HEK293 (cell line): ENCODE measurements at regions not wholly inside any gene's neighbourhood (a gene's known extent, or its start where the extent isn't known, plus 50 kb on each side); places are given as distances from the start of the nearest gene placed in this dataset.
A peak's percentile ranks its signal among the peaks of the same experiment; 100 is the strongest.

Source experiments
- CTCF ChIA-PET: fragments of 350-600 bp; formaldehyde crosslinking; extraction: SDS; loops from one replicate; lab custom pipeline; 2021; ENCODE audit warnings: antibody characterized with exemption; lab: Yijun Ruan, JAX
- POLR2A ChIA-PET: fragments of 300-600 bp; formaldehyde crosslinking; extraction: SDS; loops from one replicate; lab custom pipeline; 2020; ENCODE audit warnings: antibody characterized with exemption, inconsistent platforms; lab: Yijun Ruan, JAX
- H3K27ac ChIP-seq: fragments of 200-500 bp; sonication (Bioruptor generic); 2 replicates; pipeline ENCODE4 v1.5.1; 2014; ENCODE audit warnings: low read depth, low read length, control low read depth, inconsistent platforms; ENCODE audit errors: extremely low read depth
- H3K36me3 ChIP-seq, 2 experiments: fragments of 200-500 bp in 1 of 2; sonication (Bioruptor generic) in 1 of 2; 1 replicate in 1 of 2; 2 replicates in 1 of 2; pipeline ENCODE4 v1.5.1; 2014 to 2017; ENCODE audit warnings: inconsistent platforms in 2 of 2, low read length in 2 of 2; ENCODE audit not compliant: control insufficient read depth in 2 of 2, insufficient read depth in 1 of 2
- H3K4me1 ChIP-seq: fragments of 200-500 bp; sonication (Bioruptor generic); 2 replicates; pipeline ENCODE4 v1.5.1; 2014; ENCODE audit warnings: mild to moderate bottlenecking, low read length, inconsistent platforms; ENCODE audit not compliant: control insufficient read depth, insufficient read depth
- H3K4me3 ChIP-seq: 2 replicates; pipeline ENCODE4 v1.5.1; 2011; ENCODE audit warnings: low read depth, mild to moderate bottlenecking, control low read depth, low read length, moderate library complexity
- H3K9me3 ChIP-seq: fragments of 200-500 bp; sonication (Bioruptor generic); 2 replicates; pipeline ENCODE4 v1.5.1; 2014; ENCODE audit warnings: low read depth, low read length, inconsistent platforms; ENCODE audit not compliant: control insufficient read depth, insufficient read depth
- KLF8 ChIP-seq: fragments of 450-650 bp; formaldehyde crosslinking; IDR thresholded peaks from 2 replicates; pipeline ENCODE4 v1.5.1; 2016; ENCODE audit warnings: missing biosample characterization, missing genetic modification characterization
- RBAK ChIP-seq: fragments of 450-650 bp; formaldehyde crosslinking; IDR thresholded peaks from 2 replicates; pipeline ENCODE4 v1.5.1; 2016; ENCODE audit warnings: missing biosample characterization, missing genetic modification characterization
- ZBTB11 ChIP-seq: fragments of 450-650 bp; formaldehyde crosslinking; conservative IDR thresholded peaks from 2 replicates; pipeline ENCODE4 v1.5.1; 2016; ENCODE audit warnings: low read depth, missing biosample characterization, missing genetic modification characterization
- ZNF121 ChIP-seq: fragments of 450-650 bp; formaldehyde crosslinking; IDR thresholded peaks from 2 replicates; pipeline ENCODE4 v1.5.1; 2016; ENCODE audit warnings: missing biosample characterization, missing genetic modification characterization
- ZNF146 ChIP-seq: fragments of 450-650 bp; formaldehyde crosslinking; IDR thresholded peaks from 2 replicates; pipeline ENCODE4 v1.5.1; 2016; ENCODE audit warnings: missing biosample characterization, missing genetic modification characterization
- ZNF24 ChIP-seq: fragments of 450-650 bp; formaldehyde crosslinking; IDR thresholded peaks from 2 replicates; pipeline ENCODE4 v1.5.1; 2016; ENCODE audit warnings: missing biosample characterization, missing genetic modification characterization
- ZNF324 ChIP-seq: fragments of 450-650 bp; formaldehyde crosslinking; IDR thresholded peaks from 2 replicates; pipeline ENCODE4 v1.5.1; 2016; ENCODE audit warnings: missing biosample characterization, missing genetic modification characterization
- ZNF350 ChIP-seq: fragments of 450-650 bp; formaldehyde crosslinking; IDR thresholded peaks from 2 replicates; pipeline ENCODE4 v1.5.0; 2017; ENCODE audit warnings: missing biosample characterization, mild to moderate bottlenecking, missing genetic modification characterization
- ZNF423 ChIP-seq: fragments of 450-650 bp; formaldehyde crosslinking; IDR thresholded peaks from 2 replicates; pipeline ENCODE4 v1.5.1; 2016; ENCODE audit warnings: missing biosample characterization, missing genetic modification characterization
- ZNF558 ChIP-seq: fragments of 450-650 bp; formaldehyde crosslinking; IDR thresholded peaks from 2 replicates; pipeline ENCODE4 v1.5.1; 2016; ENCODE audit warnings: missing biosample characterization, missing genetic modification characterization
- ZNF571 ChIP-seq: fragments of 450-650 bp; formaldehyde crosslinking; IDR thresholded peaks from 2 replicates; pipeline ENCODE4 v1.5.0; 2017; ENCODE audit warnings: missing biosample characterization, missing genetic modification characterization
- ZNF639 ChIP-seq: fragments of 450-650 bp; formaldehyde crosslinking; IDR thresholded peaks from 2 replicates; pipeline ENCODE4 v1.5.1; 2016; ENCODE audit warnings: missing biosample characterization, missing genetic modification characterization
- ZNF654 ChIP-seq: fragments of 450-650 bp; formaldehyde crosslinking; IDR thresholded peaks from 2 replicates; pipeline ENCODE4 v1.5.1; 2016; ENCODE audit warnings: low read depth, missing biosample characterization, missing genetic modification characterization
- ZNF707 ChIP-seq: fragments of 450-650 bp; formaldehyde crosslinking; IDR thresholded peaks from 2 replicates; pipeline ENCODE4 v1.5.1; 2016; ENCODE audit warnings: missing biosample characterization, missing genetic modification characterization
- ZXDB ChIP-seq: fragments of 450-650 bp; formaldehyde crosslinking; IDR thresholded peaks from 2 replicates; pipeline ENCODE4 v1.5.1; 2016; ENCODE audit warnings: missing biosample characterization, missing genetic modification characterization
- TF ChIP-seq, protein P1 (sequence below): fragments of 450-650 bp; formaldehyde crosslinking; IDR thresholded peaks from 2 replicates; pipeline ENCODE4; 2016; ENCODE audit warnings: missing biosample characterization, missing genetic modification characterization
- TF ChIP-seq, protein P2 (sequence below): fragments of 450-650 bp; formaldehyde crosslinking; IDR thresholded peaks from 2 replicates; pipeline ENCODE4 v1.5.1; 2017; ENCODE audit warnings: missing biosample characterization, missing genetic modification characterization
- TF ChIP-seq, protein P3 (sequence below): fragments of 450-650 bp; formaldehyde crosslinking; IDR thresholded peaks from 2 replicates; pipeline ENCODE4 v1.5.1; 2016; ENCODE audit warnings: missing biosample characterization, missing genetic modification characterization

GRCh38 chr12:74111688-74112360 is 425.8 kb upstream of the ATXN7L3B start:
- Histone ChIP-seq H3K36me3 (no peaks in the 10 kb centered on the region), H3K4me3 (no peak overlapping the region), H3K27ac (no peak overlapping the region), H3K9me3 (no peaks in the 10 kb centered on the region), H3K4me1 (no peaks in the 10 kb centered on the region)
- peak; percentile 55 for TF ChIP-seq ZNF654 (tag by site-specific recombination)
- TF ChIP-seq ZNF121 (tag by site-specific recombination) = no peak
- CTCF ChIA-PET = interaction anchor here (0.6 to 1.0 kb wide), 5 partner anchors 118 to 537 kb away, joined by 3 to 7 read pairs (median 4); no protein-coding TSS in a partner anchor
- POLR2A ChIA-PET = no interaction called here

DNA sequence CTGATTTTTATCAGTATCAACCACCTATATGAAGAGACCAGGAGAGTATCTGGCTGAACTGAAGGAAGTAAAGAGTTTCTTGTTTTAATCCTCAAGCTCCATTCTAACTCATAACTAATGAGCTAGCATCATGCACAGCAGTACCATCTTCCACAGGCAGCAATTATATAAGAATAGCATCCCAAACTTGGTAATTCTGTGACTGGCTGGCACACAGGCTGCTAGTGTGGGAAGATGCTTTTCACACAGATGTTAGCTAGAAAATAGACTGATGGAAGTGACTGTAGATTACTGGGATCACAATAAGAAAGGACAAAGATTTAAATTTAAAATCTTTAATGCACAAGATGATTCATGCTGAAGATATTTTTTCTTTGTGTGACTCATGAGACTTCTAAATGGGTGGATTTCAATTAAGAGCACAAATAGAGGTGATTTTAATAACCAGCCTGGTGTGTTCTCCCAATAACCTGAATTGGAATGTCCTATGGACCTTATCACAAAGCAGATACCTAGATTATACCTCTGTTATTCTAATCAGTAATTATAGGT is 417.7 kb upstream of the ATXN7L3B start:
- ChIA-PET CTCF (no interaction called here), POLR2A (no interaction called here)
- H3K9me3 ChIP-seq = no peaks in the 10 kb centered on the region
- no peak for TF ChIP-seq ZNF571 (tag by site-specific recombination)
- TF ChIP-seq, protein P1, sequence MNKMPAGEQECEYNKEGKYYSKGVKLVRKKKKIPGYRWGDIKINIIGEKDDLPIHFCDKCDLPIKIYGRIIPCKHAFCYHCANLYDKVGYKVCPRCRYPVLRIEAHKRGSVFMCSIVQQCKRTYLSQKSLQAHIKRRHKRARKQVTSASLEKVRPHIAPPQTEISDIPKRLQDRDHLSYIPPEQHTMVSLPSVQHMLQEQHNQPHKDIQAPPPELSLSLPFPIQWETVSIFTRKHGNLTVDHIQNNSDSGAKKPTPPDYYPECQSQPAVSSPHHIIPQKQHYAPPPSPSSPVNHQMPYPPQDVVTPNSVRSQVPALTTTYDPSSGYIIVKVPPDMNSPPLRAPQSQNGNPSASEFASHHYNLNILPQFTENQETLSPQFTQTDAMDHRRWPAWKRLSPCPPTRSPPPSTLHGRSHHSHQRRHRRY (tag by site-specific recombination) = no peak
- no peak for TF ChIP-seq ZNF639 (tag by site-specific recombination)
- TF ChIP-seq, protein P2, sequence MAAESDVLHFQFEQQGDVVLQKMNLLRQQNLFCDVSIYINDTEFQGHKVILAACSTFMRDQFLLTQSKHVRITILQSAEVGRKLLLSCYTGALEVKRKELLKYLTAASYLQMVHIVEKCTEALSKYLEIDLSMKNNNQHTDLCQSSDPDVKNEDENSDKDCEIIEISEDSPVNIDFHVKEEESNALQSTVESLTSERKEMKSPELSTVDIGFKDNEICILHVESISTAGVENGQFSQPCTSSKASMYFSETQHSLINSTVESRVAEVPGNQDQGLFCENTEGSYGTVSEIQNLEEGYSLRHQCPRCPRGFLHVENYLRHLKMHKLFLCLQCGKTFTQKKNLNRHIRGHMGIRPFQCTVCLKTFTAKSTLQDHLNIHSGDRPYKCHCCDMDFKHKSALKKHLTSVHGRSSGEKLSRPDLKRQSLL (tag by site-specific recombination) = no peak
- no peak for TF ChIP-seq ZNF324 (tag by site-specific recombination)
- no peak for TF ChIP-seq ZNF707 (tag by site-specific recombination)
- no peak for TF ChIP-seq ZNF423 (tag by site-specific recombination)
- no peak for TF ChIP-seq ZNF146 (tag by site-specific recombination)
- TF ChIP-seq ZNF350 (tag by site-specific recombination) = no peak
- TF ChIP-seq ZNF24 (tag by site-specific recombination) = no peak
- no peak for TF ChIP-seq RBAK (tag by site-specific recombination)
- no peak for TF ChIP-seq ZNF654 (tag by site-specific recombination)
- no peak for TF ChIP-seq ZXDB (tag by site-specific recombination)
- TF ChIP-seq ZBTB11 (tag by site-specific recombination) = no peak
- TF ChIP-seq KLF8 (tag by site-specific recombination) = no peak
- no peak for TF ChIP-seq ZNF558 (tag by site-specific recombination)
- TF ChIP-seq, protein P3, sequence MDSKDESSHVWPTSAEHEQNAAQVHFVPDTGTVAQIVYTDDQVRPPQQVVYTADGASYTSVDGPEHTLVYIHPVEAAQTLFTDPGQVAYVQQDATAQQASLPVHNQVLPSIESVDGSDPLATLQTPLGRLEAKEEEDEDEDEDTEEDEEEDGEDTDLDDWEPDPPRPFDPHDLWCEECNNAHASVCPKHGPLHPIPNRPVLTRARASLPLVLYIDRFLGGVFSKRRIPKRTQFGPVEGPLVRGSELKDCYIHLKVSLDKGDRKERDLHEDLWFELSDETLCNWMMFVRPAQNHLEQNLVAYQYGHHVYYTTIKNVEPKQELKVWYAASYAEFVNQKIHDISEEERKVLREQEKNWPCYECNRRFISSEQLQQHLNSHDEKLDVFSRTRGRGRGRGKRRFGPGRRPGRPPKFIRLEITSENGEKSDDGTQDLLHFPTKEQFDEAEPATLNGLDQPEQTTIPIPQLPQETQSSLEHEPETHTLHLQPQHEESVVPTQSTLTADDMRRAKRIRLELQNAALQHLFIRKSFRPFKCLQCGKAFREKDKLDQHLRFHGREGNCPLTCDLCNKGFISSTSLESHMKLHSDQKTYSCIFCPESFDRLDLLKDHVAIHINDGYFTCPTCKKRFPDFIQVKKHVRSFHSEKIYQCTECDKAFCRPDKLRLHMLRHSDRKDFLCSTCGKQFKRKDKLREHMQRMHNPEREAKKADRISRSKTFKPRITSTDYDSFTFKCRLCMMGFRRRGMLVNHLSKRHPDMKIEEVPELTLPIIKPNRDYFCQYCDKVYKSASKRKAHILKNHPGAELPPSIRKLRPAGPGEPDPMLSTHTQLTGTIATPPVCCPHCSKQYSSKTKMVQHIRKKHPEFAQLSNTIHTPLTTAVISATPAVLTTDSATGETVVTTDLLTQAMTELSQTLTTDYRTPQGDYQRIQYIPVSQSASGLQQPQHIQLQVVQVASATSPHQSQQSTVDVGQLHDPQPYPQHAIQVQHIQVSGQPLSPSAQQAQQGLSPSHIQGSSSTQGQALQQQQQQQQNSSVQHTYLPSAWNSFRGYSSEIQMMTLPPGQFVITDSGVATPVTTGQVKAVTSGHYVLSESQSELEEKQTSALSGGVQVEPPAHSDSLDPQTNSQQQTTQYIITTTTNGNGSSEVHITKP = no peak
- H3K27ac ChIP-seq = no peak overlapping the region
- H3K36me3 ChIP-seq = no peaks in the 10 kb centered on the region
- H3K4me3 ChIP-seq = no peak overlapping the region
- no peaks in the 10 kb centered on the region for H3K4me1 ChIP-seq
